LoVo (cell line): ENCODE measurements at regions not wholly inside any gene's neighbourhood (a gene's known extent, or its start where the extent isn't known, plus 50 kb on each side); places are given as distances from the start of the nearest gene placed in this dataset.

Source experiments
- DNase-seq: peaks from one replicate; pipeline ENCODE4 v3.0.0-alpha.2; 2016; ENCODE audit warnings: low spot score

DNA sequence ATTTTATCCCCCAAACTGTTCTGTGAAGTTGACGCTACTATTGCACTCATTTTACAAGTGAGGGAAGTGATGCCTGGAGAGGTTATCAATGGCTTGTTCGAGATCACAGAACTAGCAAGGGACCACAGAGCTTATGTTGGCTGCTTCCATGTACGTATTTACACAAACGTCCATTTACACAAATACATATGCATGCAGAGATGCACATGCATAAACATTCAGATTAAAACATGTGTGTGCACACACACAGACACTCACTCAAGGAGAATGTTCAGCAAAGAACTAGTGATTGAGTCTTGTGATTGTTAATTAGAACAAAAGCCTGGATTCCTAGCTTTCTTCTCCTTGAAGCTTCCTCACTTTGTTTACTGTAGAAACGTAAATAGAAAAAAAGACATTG is 321.5 kb upstream of the CHD6 start:
- DNase-seq = no peak

DNA sequence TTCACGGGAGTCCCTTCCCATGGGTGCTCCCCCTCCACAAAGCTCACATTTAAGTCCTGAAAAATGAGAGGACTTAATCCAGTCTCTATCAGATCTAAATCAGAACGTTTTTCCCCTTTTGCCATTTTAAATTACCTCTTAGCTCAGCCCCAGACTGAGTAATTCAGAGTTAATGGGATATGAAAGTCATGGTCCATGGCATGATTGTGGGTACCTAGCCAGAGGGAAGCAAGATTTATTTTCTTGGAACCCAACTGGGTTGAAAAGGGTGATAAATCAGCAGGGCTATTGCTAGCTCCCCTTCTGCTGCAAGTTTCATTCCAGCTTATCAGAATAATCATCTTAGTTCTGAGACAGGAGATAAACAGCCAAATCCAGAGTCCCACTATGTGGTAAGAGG is 320.2 kb upstream of the CHD6 start:
- no peak for DNase-seq

DNA sequence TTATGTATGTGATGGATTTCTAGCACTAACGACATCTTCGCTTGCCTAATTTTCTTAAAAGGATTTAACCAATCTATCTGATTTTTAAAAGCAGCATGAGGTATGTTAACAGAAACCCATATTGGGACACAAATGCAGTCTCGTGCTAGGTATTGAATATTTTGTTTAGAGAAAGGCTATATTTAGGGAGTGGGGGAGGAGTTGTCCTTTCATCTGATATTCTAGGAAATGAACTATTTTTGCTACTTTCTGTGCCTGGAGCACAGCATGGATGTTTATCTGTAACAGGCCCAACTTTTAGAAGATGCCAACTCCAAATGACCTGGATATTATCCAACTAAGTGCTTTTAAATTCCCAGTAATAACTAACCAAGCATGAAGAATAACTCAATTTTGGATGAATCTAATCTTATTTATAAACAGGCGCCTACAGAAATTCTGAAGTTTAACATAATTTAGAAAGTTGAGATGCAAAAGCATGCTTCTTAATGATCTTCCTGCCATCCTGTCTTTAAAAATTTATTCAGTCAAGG is 317.1 kb upstream of the CHD6 start:
- DNase-seq = no peak

GRCh38 chr20:41932431-41932830 is 314.3 kb upstream of the CHD6 start:
- DNase-seq = no peak

DNA sequence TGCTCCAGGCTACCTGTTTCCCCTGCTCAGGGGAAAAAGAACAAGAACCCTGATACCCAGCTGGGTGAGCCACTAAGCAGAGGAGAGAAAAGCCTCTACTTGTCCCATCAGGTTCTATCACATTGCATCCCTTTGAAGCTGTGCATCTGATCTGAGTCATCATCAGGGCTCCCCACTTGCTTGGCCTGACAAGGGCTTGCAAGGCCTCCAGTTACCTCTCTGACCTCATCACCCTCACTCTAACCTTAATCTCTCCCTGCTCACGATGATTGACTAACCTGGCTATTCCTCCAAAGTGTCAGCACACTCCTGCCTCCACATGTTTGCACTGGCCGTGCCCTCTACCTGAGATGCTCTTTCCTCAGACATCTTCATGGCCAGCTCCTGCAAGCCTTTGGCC is 309.5 kb upstream of the CHD6 start:
- DNase-seq = no peak

DNA sequence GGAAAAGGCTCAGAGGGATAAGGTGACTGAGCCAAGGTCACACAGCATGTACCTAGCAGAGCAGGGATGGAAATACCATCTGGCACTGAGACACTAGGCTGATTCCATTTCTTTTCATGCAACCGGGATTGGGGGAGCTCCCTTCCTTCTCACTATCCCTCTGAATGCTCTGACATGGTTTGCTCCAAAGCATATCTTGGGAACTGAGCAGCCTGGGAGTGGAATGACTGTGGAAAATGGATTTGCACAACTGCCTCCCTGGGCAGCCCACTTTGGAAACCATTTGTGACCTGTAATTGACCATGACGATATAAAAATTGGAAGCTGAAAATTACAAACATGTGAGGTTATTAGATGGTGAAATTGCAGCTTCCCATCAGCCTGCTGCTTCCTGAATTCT is 309.0 kb upstream of the CHD6 start:
- no peak for DNase-seq

DNA sequence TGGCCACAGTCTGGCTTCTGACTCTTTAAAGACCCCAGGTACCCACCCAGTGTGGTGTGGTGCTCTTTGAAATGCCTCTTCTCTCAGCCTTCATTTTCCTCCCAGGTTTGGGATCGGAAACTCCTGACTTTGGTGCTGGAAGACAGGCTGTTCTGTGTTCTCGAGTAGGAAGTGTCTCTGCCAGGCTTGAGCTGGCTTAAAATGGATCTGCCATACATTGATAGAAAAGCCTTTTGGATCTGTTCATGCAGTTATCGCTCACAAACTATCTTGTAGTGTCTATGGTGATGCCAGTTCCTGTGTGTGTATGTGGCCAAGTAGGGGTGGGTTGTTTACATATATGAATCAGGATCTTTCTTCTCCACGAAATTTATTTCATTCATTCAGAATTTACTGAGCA is 307.3 kb upstream of the CHD6 start:
- DNase-seq = no peak

DNA sequence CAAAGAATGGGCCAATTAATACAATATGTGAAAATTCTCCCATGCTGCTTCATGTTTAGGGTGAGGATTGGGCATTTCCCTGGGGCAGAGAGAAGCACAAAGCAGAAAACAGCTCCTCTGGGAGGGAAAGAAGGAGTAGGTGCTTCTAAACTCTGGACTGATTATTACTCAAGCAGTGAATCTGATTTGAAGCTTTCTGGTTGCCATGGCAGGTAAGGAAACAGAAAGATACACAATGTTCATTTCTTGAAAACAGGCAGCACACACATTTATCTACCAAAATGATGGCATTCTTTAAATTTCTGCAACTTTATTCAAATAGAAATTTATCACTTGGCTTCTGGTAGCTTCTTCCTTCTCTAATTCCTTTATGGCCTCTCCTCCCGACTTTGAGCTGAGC is 305.4 kb upstream of the CHD6 start:
- DNase-seq = no peak

- DNase-seq = no peak
Measured at GRCh38 chr20:41913146-41913545, 295.0 kb upstream of the CHD6 start.

DNA sequence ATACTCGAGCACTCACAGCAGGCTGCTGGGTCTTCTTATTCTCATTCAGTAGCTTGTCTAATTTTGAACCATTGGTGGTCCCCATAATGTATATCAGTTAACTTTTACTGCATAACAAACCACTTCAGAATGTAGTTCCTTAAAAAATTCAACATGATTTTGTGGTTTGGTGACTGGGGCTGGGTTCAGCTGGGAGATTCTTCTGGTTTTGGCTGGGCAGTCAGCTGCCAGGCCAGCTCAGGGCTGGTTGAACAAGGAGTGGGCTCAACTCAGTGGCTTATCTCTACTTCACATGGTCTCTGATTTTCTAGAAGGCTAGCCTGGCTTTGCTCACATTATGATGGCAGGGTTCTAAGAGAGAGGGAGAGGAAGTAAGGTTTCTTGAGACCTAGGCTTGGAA is 292.4 kb upstream of the CHD6 start:
- DNase-seq = no peak

DNA sequence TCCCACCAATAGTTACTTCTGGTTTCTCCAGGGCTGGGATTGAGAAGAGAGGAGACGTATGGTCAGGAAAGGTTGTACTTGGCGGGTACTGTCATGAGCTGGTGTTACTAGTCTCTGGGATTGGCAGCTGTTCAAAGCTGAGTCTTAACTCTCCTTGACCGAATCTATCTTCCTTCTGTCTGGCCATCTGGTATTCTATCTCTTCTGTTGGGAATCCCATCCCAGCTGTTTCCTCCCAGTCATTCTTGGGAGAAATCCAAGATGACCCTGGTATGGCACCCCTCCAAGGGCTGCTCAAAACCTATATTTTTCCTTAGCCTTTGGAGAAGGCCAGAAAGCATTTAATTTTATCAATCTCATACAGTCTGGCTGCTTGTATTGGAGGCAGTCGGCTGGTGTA is 287.0 kb upstream of the CHD6 start:
- DNase-seq = no peak

- no peak for DNase-seq
Measured at GRCh38 chr20:41903586-41903985, 285.4 kb upstream of the CHD6 start.

DNA sequence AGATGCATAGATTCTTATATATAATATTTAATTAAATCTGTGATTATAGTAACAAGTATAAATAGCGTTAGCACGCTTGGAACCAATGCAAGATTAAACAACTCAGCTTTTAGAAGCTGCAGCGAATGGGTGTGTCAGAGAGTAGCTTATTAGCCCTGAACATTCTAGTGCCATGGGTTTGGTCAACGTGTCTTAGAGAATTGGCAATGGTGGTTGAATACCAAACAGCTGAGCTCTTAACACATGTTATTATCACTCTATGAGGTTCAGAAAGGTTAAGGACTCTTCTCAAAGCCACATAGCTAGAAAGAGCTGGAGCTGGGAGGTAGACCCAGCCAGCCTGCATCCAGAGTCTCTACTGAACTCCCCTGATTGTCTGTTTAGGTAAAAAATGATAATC is 284.2 kb upstream of the CHD6 start:
- DNase-seq = no peak

DNA sequence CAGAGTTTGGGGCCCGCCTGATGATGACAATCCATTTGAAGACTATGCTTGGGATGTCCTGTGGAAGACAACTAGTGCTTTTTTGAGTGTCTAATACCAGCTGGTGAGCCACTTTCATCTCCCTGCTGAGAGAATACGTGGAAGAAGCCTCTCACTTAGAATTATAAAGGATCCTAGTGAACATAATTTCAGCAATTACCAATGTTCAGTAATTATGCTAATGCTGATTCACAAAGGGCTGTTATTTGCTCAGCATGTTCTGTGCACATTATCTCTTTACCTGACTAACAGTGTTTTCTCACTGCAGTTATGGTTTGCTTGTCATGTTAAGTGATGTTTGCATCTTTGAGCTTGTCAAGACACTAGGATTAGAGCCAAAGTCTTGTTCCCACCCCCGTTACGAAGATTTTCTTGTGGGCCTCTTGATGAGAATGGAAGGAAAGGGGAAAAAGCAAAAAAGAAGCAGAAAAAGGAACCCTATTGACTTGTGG is 282.1 kb upstream of the CHD6 start:
- DNase-seq = no peak

DNA sequence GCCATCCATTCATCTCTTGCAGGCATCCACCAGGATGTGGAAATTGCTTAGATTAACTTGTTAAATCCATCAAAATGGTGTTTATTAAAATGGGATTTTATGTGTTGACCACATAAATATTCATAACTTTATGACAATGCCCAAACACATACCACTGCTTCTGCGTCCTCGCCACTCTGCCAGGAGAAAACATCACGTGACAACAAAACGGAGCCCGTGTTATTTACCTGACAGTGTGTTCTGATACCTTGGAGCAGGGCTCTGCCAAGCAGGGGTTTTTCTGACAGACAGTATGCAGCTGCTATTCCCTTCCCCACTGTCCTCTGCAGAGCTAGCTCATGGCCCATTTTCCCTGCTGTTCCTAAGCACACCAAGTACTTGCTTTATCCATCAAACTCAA is 279.5 kb upstream of the CHD6 start:
- DNase-seq = no peak

- no peak for DNase-seq
Measured at GRCh38 chr20:41895241-41896032, 277.3 kb upstream of the CHD6 start.

- no peak for DNase-seq
Measured at GRCh38 chr20:41894255-41894963, 276.2 kb upstream of the CHD6 start.

GRCh38 chr20:41892031-41892430 is 273.9 kb upstream of the CHD6 start:
- DNase-seq = no peak

GRCh38 chr20:41889844-41890224 is 271.7 kb upstream of the CHD6 start:
- no peak for DNase-seq

DNA sequence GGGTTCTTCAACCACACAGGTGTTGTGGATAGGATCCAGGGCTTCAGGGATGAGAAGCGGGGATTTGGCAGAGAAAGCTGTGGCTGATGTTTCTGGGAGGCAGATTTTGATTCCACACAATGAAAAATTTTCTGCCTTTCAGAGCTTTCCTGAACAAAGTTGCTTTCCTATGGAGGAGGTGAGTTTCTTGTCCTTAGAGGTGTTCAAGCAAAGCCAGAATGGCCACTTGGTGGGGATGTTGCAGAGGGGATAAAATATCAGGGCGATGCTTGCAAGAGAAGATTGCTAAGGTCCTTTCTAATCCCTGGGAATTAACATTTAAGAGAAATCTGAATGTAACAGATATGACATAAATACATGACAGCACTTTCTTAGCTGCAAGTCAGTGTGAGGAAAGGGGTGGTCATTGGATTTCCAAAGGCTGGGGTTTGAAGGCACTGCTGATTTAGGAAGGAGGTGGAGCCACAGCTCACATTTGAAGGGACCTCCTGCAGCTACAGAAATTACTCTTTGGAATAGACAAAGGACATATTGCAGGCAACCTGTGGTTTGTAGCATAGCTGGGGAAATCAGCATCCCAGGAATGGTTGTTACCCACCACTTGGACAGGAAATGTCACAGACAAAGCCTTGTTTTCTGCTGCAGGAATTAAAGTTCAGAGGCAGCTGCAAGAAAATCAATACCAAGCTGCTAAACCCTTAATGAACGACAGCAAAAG is 271.1 kb upstream of the CHD6 start:
- DNase-seq = no peak

GRCh38 chr20:41888434-41888833 is 270.3 kb upstream of the CHD6 start:
- no peak for DNase-seq

DNA sequence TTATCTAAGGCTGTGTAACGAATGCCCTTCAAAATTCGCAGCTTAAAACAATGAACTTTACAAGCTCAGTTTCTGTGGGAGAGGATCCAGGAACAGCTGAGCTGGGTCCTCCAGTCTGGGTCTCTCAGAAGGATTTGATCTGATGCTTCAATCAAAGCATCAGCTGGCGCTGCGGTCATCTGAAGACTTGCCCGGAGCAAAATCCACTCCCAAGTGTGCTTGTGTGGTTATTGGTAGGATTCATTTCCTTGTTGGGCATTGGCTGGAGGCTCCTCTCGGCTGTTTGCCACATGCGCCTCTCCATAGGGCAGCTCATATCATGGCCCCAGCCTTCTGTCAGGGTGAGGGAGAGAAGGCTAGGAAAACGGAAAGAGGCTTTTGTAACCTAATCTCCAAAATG is 269.3 kb upstream of the CHD6 start:
- DNase-seq = no peak
